ENCODE measurements at regions not wholly inside any gene's neighbourhood (a gene's known extent, or its start where the extent isn't known, plus 50 kb on each side); places are given as distances from the start of the nearest gene placed in this dataset.

DNA sequence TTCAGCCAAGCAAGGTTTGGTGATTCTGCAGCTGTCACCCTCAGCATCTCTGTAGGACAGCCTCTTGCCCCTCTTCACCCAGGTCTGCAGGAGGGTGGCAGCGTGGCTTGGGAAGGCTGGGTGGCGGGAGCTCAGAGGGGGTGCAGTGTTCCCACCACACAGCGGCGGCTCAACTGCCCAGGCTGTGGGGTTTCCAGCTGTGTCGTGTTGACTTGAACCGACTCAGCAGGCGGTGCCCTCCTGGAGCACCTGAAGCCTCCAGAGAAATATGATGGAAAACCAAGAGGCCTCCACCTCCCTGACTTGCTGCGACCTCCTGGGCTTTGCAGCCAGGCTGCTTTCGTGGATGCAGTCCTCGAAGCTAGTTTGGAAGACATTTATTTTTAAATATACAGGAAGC, 68.0 kb upstream of the KLF6 start:
- Mint-ChIP-seq H3K4me1 (ENCODE audit: low read depth) (peaks cover 42% of the 10 kb centered on the region), H3K4me3 (no peak overlapping the region), H3K27me3 (no peaks in the 10 kb centered on the region), H3K36me3 (ENCODE audit: low read depth) (no peaks in the 10 kb centered on the region), H3K27ac (no peak overlapping the region), H3K9me3 (peaks cover 7% of the 10 kb centered on the region)
- intact Hi-C loops (cut with micrococcal nuclease), result loop anchor here (5.0 kb wide), 1 partner anchor 46 kb away; no protein-coding TSS in a partner anchor
- ATAC-seq (no peak), DNase-seq (no peak)
- CTCF ChIA-PET, result no interaction called here
- POLR2A ChIA-PET, result interaction anchor here (0.6 to 9.1 kb wide), 11 partner anchors 9 to 96 kb away, joined by 3 to 77 read pairs (median 4); partner anchors contain the start of gene KLF6
- TF ChIP-seq, protein P1, sequence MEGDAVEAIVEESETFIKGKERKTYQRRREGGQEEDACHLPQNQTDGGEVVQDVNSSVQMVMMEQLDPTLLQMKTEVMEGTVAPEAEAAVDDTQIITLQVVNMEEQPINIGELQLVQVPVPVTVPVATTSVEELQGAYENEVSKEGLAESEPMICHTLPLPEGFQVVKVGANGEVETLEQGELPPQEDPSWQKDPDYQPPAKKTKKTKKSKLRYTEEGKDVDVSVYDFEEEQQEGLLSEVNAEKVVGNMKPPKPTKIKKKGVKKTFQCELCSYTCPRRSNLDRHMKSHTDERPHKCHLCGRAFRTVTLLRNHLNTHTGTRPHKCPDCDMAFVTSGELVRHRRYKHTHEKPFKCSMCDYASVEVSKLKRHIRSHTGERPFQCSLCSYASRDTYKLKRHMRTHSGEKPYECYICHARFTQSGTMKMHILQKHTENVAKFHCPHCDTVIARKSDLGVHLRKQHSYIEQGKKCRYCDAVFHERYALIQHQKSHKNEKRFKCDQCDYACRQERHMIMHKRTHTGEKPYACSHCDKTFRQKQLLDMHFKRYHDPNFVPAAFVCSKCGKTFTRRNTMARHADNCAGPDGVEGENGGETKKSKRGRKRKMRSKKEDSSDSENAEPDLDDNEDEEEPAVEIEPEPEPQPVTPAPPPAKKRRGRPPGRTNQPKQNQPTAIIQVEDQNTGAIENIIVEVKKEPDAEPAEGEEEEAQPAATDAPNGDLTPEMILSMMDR (IDR thresholded peaks at IDR 0.05), result no peak

DNA sequence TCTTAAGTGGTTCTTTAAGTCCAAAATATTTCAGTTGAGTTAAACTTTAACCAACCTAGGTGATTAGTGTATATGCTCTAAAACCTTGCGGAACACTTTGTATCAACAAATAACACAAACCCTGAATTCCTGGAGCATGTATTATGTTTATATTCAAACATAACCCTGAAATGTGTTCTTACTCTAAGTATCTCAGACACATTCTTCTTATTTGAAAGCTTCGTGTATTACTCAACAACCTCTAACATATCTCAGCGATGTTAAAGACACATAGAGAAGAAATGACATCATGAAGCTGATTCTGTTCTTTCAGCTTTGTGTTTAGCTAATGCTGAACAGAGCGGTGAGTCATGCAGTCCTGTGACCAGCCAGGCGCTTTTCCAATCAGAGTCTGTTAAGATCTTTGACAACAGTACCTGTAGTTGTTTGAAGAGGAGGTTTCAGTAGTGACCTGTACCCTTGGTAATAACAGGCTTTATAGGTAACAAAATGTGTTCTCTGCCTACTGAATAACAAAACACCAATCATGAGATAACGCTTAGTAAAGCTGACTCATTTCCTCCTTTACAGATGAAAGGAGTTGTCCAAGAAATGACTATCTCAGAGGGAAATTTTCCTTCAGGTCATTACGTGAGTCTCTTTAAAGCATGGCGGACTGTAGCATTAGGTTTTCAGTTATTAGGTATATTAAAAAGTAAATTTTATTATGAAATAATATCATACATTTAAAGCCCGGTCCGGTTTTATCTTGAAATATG, 67.3 kb upstream of the KLF6 start:
- no peaks in the 10 kb centered on the region for H3K36me3 Mint-ChIP-seq (ENCODE audit: low read depth)
- H3K4me3 Mint-ChIP-seq, result peak overlapping the region; percentile 36
- intact Hi-C loops (cut with micrococcal nuclease), result loop anchor here (5.0 kb wide), 1 partner anchor 45 kb away; no protein-coding TSS in a partner anchor
- peaks cover 47% of the 10 kb centered on the region for H3K4me1 Mint-ChIP-seq (ENCODE audit: low read depth)
- H3K9me3 Mint-ChIP-seq, result peaks cover 7% of the 10 kb centered on the region
- ChIA-PET POLR2A (interaction anchor here (0.6 to 9.1 kb wide), 14 partner anchors 9 to 97 kb away, joined by 3 to 77 read pairs (median 4); partner anchors contain the start of gene KLF6), CTCF (interaction anchor here (1.1 to 1.7 kb wide), 7 partner anchors 13 to 612 kb away, joined by 3 to 7 read pairs (median 3); partner anchors contain the start of gene KLF6)
- ATAC-seq (peak; percentile 92), DNase-seq (peak; percentile 85)
- no peaks in the 10 kb centered on the region for H3K27me3 Mint-ChIP-seq
- peak overlapping the region; percentile 91 for H3K27ac Mint-ChIP-seq
- TF ChIP-seq, protein P1 (IDR thresholded peaks at IDR 0.05), result no peak

DNA sequence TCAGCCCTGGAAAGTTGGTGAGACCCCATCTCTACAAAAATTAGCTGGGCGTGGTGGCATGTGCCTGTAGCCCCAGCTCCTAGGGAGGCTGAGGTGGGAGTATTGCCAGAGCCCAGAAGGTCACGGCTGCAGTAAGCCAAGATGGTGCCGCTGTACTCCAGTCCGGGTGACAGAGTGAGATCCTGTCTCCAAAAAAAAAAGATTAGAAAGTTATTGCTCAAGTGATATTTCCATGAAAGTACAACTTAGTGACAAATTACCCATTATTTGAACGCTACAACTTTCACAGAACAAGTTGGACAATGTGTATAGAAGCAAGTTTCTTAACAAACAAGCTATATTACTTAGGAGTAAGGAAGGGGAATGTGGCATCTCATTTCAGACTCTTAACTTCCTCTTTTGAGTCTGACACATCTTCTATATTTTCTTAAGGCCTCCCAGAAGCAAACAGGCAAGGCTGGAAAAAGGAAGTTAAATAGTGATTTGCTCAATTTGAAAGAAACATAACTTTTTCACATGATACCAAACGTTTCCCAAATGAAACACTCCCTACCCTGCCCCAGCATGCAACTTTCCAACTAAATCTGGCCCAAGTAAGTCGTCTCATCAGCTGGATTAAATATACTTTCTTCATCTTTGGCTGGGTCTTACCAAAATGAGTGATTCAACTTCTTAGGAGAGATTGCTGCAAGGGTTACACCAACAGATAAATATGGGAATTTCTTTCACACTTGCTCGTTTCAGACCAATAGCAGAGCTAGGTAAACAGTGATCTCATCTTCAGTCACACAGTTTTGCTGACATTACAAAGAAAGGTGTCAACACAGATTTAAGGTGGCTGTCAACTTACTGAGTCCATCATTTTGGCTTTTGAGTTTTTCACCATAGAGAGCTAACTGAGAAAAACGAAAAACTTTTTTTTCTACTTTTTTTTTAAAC, 66.3 kb upstream of the KLF6 start:
- peaks cover 47% of the 10 kb centered on the region for H3K4me1 Mint-ChIP-seq (ENCODE audit: low read depth)
- H3K27ac Mint-ChIP-seq, result peak overlapping the region; percentile 91
- DNase-seq (no peak), ATAC-seq (no peak)
- H3K36me3 Mint-ChIP-seq (ENCODE audit: low read depth), result no peaks in the 10 kb centered on the region
- no peaks in the 10 kb centered on the region for H3K27me3 Mint-ChIP-seq
- ChIA-PET CTCF (interaction anchor here (0.7 to 1.7 kb wide), 8 partner anchors 14 to 611 kb away, joined by 3 to 7 read pairs (median 3); partner anchors contain the start of gene KLF6), POLR2A (interaction anchor here (0.5 to 9.1 kb wide), 9 partner anchors 15 to 85 kb away, joined by 3 to 77 read pairs (median 4); partner anchors contain the start of gene KLF6)
- no peak overlapping the region for H3K4me3 Mint-ChIP-seq
- TF ChIP-seq, protein P1 (IDR thresholded peaks at IDR 0.05), result no peak
- peaks cover 7% of the 10 kb centered on the region for H3K9me3 Mint-ChIP-seq
- intact Hi-C loops (cut with micrococcal nuclease), result loop anchor here (5.0 kb wide), 1 partner anchor 44 kb away; no protein-coding TSS in a partner anchor

DNA sequence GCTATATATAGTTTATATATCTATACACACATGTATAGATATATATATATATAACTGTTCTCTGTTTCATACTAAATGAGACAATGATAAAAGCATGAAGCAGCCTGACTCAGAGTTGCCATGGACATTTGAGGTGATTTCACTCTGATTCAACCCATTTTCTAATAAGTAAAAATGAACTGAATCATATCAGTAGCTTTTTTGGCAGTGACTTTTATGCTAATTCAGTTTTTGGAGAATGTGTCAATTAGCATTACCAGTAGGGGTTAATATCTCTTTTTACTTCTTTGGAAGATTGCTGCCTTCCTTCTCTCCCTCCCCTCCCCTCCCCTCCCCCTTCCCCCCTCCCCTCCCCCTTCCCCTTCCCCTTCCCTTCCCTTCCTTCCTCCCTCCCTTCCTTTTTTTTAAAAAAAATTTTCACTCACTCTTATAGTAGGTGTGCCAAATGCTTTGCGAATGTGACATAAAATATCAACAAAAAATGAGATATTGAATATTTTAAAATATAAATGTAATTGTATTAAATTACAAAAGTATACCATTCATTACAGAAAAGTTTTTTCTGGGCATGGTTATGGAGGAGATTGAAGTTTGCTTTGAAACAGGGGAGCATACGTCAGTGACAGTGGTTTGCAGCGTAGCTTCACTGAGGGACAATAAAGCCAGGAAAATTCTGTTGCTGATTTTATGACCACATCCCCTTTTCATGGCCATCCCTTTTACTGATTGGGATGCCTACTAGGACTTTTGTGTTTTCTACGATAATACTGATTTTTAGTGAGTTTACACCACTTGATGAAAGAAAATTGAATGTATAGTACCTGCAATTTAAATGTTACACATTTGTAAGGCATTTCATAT, 64.0 kb upstream of the KLF6 start:
- CTCF ChIA-PET, result interaction anchor here (0.9 kb wide), 1 partner anchor 13 kb away, joined by 3 read pairs; no protein-coding TSS in a partner anchor
- intact Hi-C loops (cut with micrococcal nuclease), result no loop called here
- TF ChIP-seq, protein P1 (IDR thresholded peaks at IDR 0.05), result no peak
- H3K4me3 Mint-ChIP-seq, result no peak overlapping the region
- DNase-seq (peak; percentile 80), ATAC-seq (peak; percentile 21)
- no peaks in the 10 kb centered on the region for H3K36me3 Mint-ChIP-seq (ENCODE audit: low read depth)
- H3K4me1 Mint-ChIP-seq (ENCODE audit: low read depth), result peaks cover 47% of the 10 kb centered on the region
- POLR2A ChIA-PET, result interaction anchor here (0.6 to 9.1 kb wide), 3 partner anchors 26 to 66 kb away, joined by 3 to 77 read pairs (median 4); partner anchors contain the start of gene KLF6
- H3K27me3 Mint-ChIP-seq, result no peaks in the 10 kb centered on the region
- H3K9me3 Mint-ChIP-seq, result peaks cover 7% of the 10 kb centered on the region
- no peak overlapping the region for H3K27ac Mint-ChIP-seq
